ENCODE measurements at regions not wholly inside any gene's neighbourhood (a gene's known extent, or its start where the extent isn't known, plus 50 kb on each side); places are given as distances from the start of the nearest gene placed in this dataset.

GRCh38 chr14:84770030-84770429 lies 759.9 kb upstream of the FLRT2 start:
- TF ChIP-seq CTCF (IDR thresholded peaks at IDR 0.05; ENCODE audit: low read depth, low read length), result no peak

GRCh38 chr14:84777356-84777755 lies 752.6 kb upstream of the FLRT2 start:
- H3K4me3 ChIP-seq (ENCODE audit: low read depth, low read length), result no peak overlapping the region

More at GRCh38 chr14:84770030-84770429, 759.9 kb upstream of the FLRT2 start:
- H3K4me3 ChIP-seq (ENCODE audit: low read depth, low read length), result no peak overlapping the region

GRCh38 chr14:84782902-84783301 lies 747.0 kb upstream of the FLRT2 start:
- no peak for TF ChIP-seq CTCF (IDR thresholded peaks at IDR 0.05; ENCODE audit: low read depth, low read length)
- H3K4me3 ChIP-seq (ENCODE audit: low read depth, low read length), result no peak overlapping the region

More at GRCh38 chr14:84777356-84777755, 752.6 kb upstream of the FLRT2 start:
- TF ChIP-seq CTCF (IDR thresholded peaks at IDR 0.05; ENCODE audit: low read depth, low read length), result no peak

GRCh38 chr14:84783511-84783910 lies 746.4 kb upstream of the FLRT2 start:
- H3K4me3 ChIP-seq (ENCODE audit: low read depth, low read length), result no peak overlapping the region
- TF ChIP-seq CTCF (IDR thresholded peaks at IDR 0.05; ENCODE audit: low read depth, low read length), result no peak

- no peak overlapping the region for H3K4me3 ChIP-seq (ENCODE audit: low read depth, low read length)
- TF ChIP-seq CTCF (IDR thresholded peaks at IDR 0.05; ENCODE audit: low read depth, low read length), result no peak
These were observed 743.9 kb upstream of the FLRT2 start for GRCh38 chr14:84785996-84786395.

GRCh38 chr14:84789012-84789411 lies 740.9 kb upstream of the FLRT2 start:
- H3K4me3 ChIP-seq (ENCODE audit: low read depth, low read length), result no peak overlapping the region
- no peak for TF ChIP-seq CTCF (IDR thresholded peaks at IDR 0.05; ENCODE audit: low read depth, low read length)

- H3K4me3 ChIP-seq (ENCODE audit: low read depth, low read length), result no peak overlapping the region
- no peak for TF ChIP-seq CTCF (IDR thresholded peaks at IDR 0.05; ENCODE audit: low read depth, low read length)
These were observed 737.1 kb upstream of the FLRT2 start for GRCh38 chr14:84792722-84793410.

Measured in WI38 (cell line).